ENCODE measurements at regions not wholly inside any gene's neighbourhood (a gene's known extent, or its start where the extent isn't known, plus 50 kb on each side); places are given as distances from the start of the nearest gene placed in this dataset.

GRCh38 chr22:48433647-48434046 lies 1394.0 kb downstream of the BRD1 start:
- no peak for TF ChIP-seq CTCF (conservative IDR thresholded peaks at IDR 0.05)
- no peak overlapping the region for H3K27ac ChIP-seq

- H3K27ac ChIP-seq, result no peak overlapping the region
Observed at GRCh38 chr22:48432781-48433518, 1394.7 kb downstream of the BRD1 start.

GRCh38 chr22:48431536-48432315 lies 1395.9 kb downstream of the BRD1 start:
- no peak for TF ChIP-seq CTCF (conservative IDR thresholded peaks at IDR 0.05)
- H3K27ac ChIP-seq, result no peak overlapping the region

More at GRCh38 chr22:48432781-48433518, 1394.7 kb downstream of the BRD1 start:
- TF ChIP-seq CTCF (conservative IDR thresholded peaks at IDR 0.05), result no peak

GRCh38 chr22:48431014-48431413 lies 1396.7 kb downstream of the BRD1 start:
- no peak for TF ChIP-seq CTCF (conservative IDR thresholded peaks at IDR 0.05)
- no peak overlapping the region for H3K27ac ChIP-seq

- no peak for TF ChIP-seq CTCF (conservative IDR thresholded peaks at IDR 0.05)
- H3K27ac ChIP-seq, result no peak overlapping the region; the same call in 1 of the 2 replicates
Observed at GRCh38 chr22:48429446-48430020, 1398.1 kb downstream of the BRD1 start.

- H3K27ac ChIP-seq, result peak overlapping the region; percentile 70
- no peak for TF ChIP-seq CTCF (conservative IDR thresholded peaks at IDR 0.05)
Observed at GRCh38 chr22:48428631-48429371, 1398.9 kb downstream of the BRD1 start.

Data from VCaP (cell line).